Peyer's patch (tissue), 4 donors: ENCODE measurements at regions not wholly inside any gene's neighbourhood (a gene's known extent, or its start where the extent isn't known, plus 50 kb on each side); places are given as distances from the start of the nearest gene placed in this dataset.

Source experiments
- DNase-seq, 3 donors: peaks; one replicate each; pipeline ENCODE4 v3.0.0-alpha.2; 2017 to 2019
- H3K27ac ChIP-seq, 4 donors: fragments of 200-600 bp; sonication (generic); one replicate each; pipeline ENCODE4 v1.5.1; 2016 to 2019
- H3K27me3 ChIP-seq, 2 donors: fragments of 200-600 bp; sonication (generic); one replicate each; pipeline ENCODE4 v1.5.1; 2019
- H3K36me3 ChIP-seq, 3 donors: fragments of 200-600 bp; sonication (generic); one replicate each; pipeline ENCODE4 v1.5.1; 2016 to 2019
- H3K4me1 ChIP-seq, 4 donors: fragments of 200-600 bp; sonication (generic); one replicate each; pipeline ENCODE4 v1.5.1; 2016 to 2019
- H3K4me3 ChIP-seq, 4 donors: fragments of 200-600 bp; sonication (generic); 1 replicate in 3 of 4; 2 replicates in 1 of 4; pipeline ENCODE4 v1.5.1; 2016 to 2019; ENCODE audit warnings: mild to moderate bottlenecking in 1 of 4
- H3K9me3 ChIP-seq, 4 donors: fragments of 200-600 bp; sonication (generic); one replicate each; pipeline ENCODE4 v1.5.1; 2016 to 2019; ENCODE audit warnings: mild to moderate bottlenecking in 1 of 4
- CTCF ChIP-seq, 6 experiments: fragments of 450-650 bp in 4 of 6; fragments of 200-600 bp in 2 of 6; sonication (generic) in 1 of 6; IDR thresholded peaks; one replicate each; pipeline ENCODE4 v1.5.1; 2017 to 2019; ENCODE audit warnings: antibody characterized with exemption in 6 of 6, mild to moderate bottlenecking in 3 of 6, moderate library complexity in 1 of 6
- POLR2A ChIP-seq, 2 donors: fragments of 450-650 bp; IDR thresholded peaks; one replicate each; pipeline ENCODE4 v1.5.1; 2017; ENCODE audit warnings: antibody characterized with exemption in 2 of 2, mild to moderate bottlenecking in 2 of 2, moderate library complexity in 2 of 2

- Histone ChIP-seq H3K27ac (no peak overlapping the region), H3K27me3 (no peaks in the 10 kb centered on the region), H3K4me3 (no peak overlapping the region), H3K9me3 (no peaks in the 10 kb centered on the region), H3K36me3 (no peaks in the 10 kb centered on the region), H3K4me1 (no peaks in the 10 kb centered on the region)
- DNase-seq = no peak
- TF ChIP-seq POLR2A (IDR thresholded peaks at IDR 0.05) (no peak), CTCF (IDR thresholded peaks at IDR 0.05) (no peak)
Measured at GRCh38 chrX:63514569-63515080, 163.5 kb upstream of the SPIN4 start.

- H3K36me3 ChIP-seq = no peaks in the 10 kb centered on the region
- H3K27ac ChIP-seq = no peak overlapping the region
- no peaks in the 10 kb centered on the region for H3K4me1 ChIP-seq
- H3K27me3 ChIP-seq = no peaks in the 10 kb centered on the region
- no peaks in the 10 kb centered on the region for H3K9me3 ChIP-seq
- no peak for DNase-seq
- H3K4me3 ChIP-seq = no peak overlapping the region
- TF ChIP-seq CTCF (IDR thresholded peaks at IDR 0.05) = no peak
- TF ChIP-seq POLR2A (IDR thresholded peaks at IDR 0.05) = no peak
Measured at GRCh38 chrX:63513825-63514568, 162.9 kb upstream of the SPIN4 start.

GRCh38 chrX:63511361-63511760, 160.2 kb upstream of the SPIN4 start:
- Histone ChIP-seq H3K4me1 (no peaks in the 10 kb centered on the region), H3K27ac (no peak overlapping the region), H3K9me3 (no peaks in the 10 kb centered on the region), H3K4me3 (no peak overlapping the region), H3K36me3 (no peaks in the 10 kb centered on the region), H3K27me3 (no peaks in the 10 kb centered on the region)
- DNase-seq = no peak
- TF ChIP-seq POLR2A (IDR thresholded peaks at IDR 0.05) (no peak), CTCF (IDR thresholded peaks at IDR 0.05) (no peak)

- Histone ChIP-seq H3K36me3 (no peaks in the 10 kb centered on the region), H3K27ac (no peak overlapping the region), H3K27me3 (no peaks in the 10 kb centered on the region), H3K9me3 (no peaks in the 10 kb centered on the region), H3K4me1 (no peaks in the 10 kb centered on the region), H3K4me3 (no peak overlapping the region)
- TF ChIP-seq CTCF (IDR thresholded peaks at IDR 0.05) (no peak), POLR2A (IDR thresholded peaks at IDR 0.05) (no peak)
- DNase-seq = no peak
Measured at GRCh38 chrX:63508668-63509067, 157.5 kb upstream of the SPIN4 start.

- no peaks in the 10 kb centered on the region for H3K36me3 ChIP-seq
- H3K9me3 ChIP-seq = no peaks in the 10 kb centered on the region
- TF ChIP-seq CTCF (IDR thresholded peaks at IDR 0.05) (peak in 2 of 6 experiments; percentile 12 to 19), POLR2A (IDR thresholded peaks at IDR 0.05) (no peak)
- H3K4me1 ChIP-seq = no peaks in the 10 kb centered on the region
- DNase-seq = no peak
- H3K4me3 ChIP-seq = no peak overlapping the region
- H3K27me3 ChIP-seq = no peaks in the 10 kb centered on the region
- H3K27ac ChIP-seq = no peak overlapping the region
Measured at GRCh38 chrX:63506320-63506719, 155.2 kb upstream of the SPIN4 start.
